ENCODE measurements at regions not wholly inside any gene's neighbourhood (a gene's known extent, or its start where the extent isn't known, plus 50 kb on each side); places are given as distances from the start of the nearest gene placed in this dataset.

- TF ChIP-seq CTCF (conservative IDR thresholded peaks at IDR 0.05; ENCODE audit: low read depth, low read length) (no peak), MXI1 (IDR thresholded peaks at IDR 0.05; ENCODE audit: borderline replicate concordance, low read depth, low read length) (no peak), USF2 (IDR thresholded peaks at IDR 0.05; ENCODE audit: low read depth, low read length) (no peak), POLR2A (IDR thresholded peaks at IDR 0.05; ENCODE audit: low read depth, low read length) (no peak)
Observed at GRCh38 chr7:153581419-153581818, 470.8 kb upstream of the DPP6 start.
